CD4-positive, alpha-beta T cell treated with Interleukin-10 for 1 hour (primary cell): ENCODE measurements at regions not wholly inside any gene's neighbourhood (a gene's known extent, or its start where the extent isn't known, plus 50 kb on each side); places are given as distances from the start of the nearest gene placed in this dataset.

Experiments used
- DNase-seq: peaks from one replicate; pipeline ENCODE4 v3.0.0-alpha.2; 2020

- DNase-seq: no peak
Measured at GRCh38 chr6:88558981-88559380, 392.8 kb upstream of the CNR1 start.

- no peak for DNase-seq
Measured at GRCh38 chr6:88556663-88557062, 390.5 kb upstream of the CNR1 start.

GRCh38 chr6:88548891-88549505 lies 382.9 kb upstream of the CNR1 start:
- DNase-seq: no peak

GRCh38 chr6:88547768-88548167 lies 381.6 kb upstream of the CNR1 start:
- DNase-seq: no peak

GRCh38 chr6:88545991-88546390 lies 379.8 kb upstream of the CNR1 start:
- no peak for DNase-seq

- DNase-seq: no peak
Measured at GRCh38 chr6:88544986-88545612, 379.0 kb upstream of the CNR1 start.

GRCh38 chr6:88539295-88539764 lies 373.2 kb upstream of the CNR1 start:
- DNase-seq: no peak

GRCh38 chr6:88538840-88539239 lies 372.7 kb upstream of the CNR1 start:
- DNase-seq: no peak

- DNase-seq: no peak
Measured at GRCh38 chr6:88538130-88538706, 372.1 kb upstream of the CNR1 start.

GRCh38 chr6:88536071-88536625 lies 370.0 kb upstream of the CNR1 start:
- no peak for DNase-seq

GRCh38 chr6:88535306-88535705 lies 369.2 kb upstream of the CNR1 start:
- no peak for DNase-seq

- DNase-seq: no peak
Measured at GRCh38 chr6:88532241-88532860, 366.2 kb upstream of the CNR1 start.

GRCh38 chr6:88529726-88530125 lies 363.6 kb upstream of the CNR1 start:
- no peak for DNase-seq

- DNase-seq: no peak
Measured at GRCh38 chr6:88520445-88520844, 354.3 kb upstream of the CNR1 start.

GRCh38 chr6:88520017-88520338 lies 353.8 kb upstream of the CNR1 start:
- DNase-seq: no peak

GRCh38 chr6:88519301-88520016 lies 353.3 kb upstream of the CNR1 start:
- DNase-seq: no peak

- DNase-seq: no peak
Measured at GRCh38 chr6:88517737-88518136, 351.6 kb upstream of the CNR1 start.

- no peak for DNase-seq
Measured at GRCh38 chr6:88513920-88514319, 347.8 kb upstream of the CNR1 start.

- no peak for DNase-seq
Measured at GRCh38 chr6:88513471-88513870, 347.3 kb upstream of the CNR1 start.

GRCh38 chr6:88512951-88513350 lies 346.8 kb upstream of the CNR1 start:
- DNase-seq: no peak

- no peak for DNase-seq
Measured at GRCh38 chr6:88502391-88502790, 336.2 kb upstream of the CNR1 start.

- DNase-seq: no peak
Measured at GRCh38 chr6:88499845-88500699, 333.9 kb upstream of the CNR1 start.
